Testis (tissue), 2 donors: ENCODE measurements at regions not wholly inside any gene's neighbourhood (a gene's known extent, or its start where the extent isn't known, plus 50 kb on each side); places are given as distances from the start of the nearest gene placed in this dataset.

Experiments used
- DNase-seq: peaks from one replicate; pipeline ENCODE4 v3.0.0-alpha.2; 2019
- H3K27ac ChIP-seq, 2 donors: fragments of 200-600 bp; sonication (generic); one replicate each; pipeline ENCODE4 v1.5.1; 2019
- H3K27me3 ChIP-seq: fragments of 200-600 bp; sonication (generic); one replicate; pipeline ENCODE4 v1.5.1; 2019
- H3K36me3 ChIP-seq: fragments of 200-600 bp; sonication (generic); one replicate; pipeline ENCODE4 v1.5.1; 2017; ENCODE audit warnings: low read depth; ENCODE audit errors: missing control alignments
- H3K4me1 ChIP-seq: fragments of 200-600 bp; sonication (generic); one replicate; pipeline ENCODE4 v1.5.1; 2019
- H3K4me3 ChIP-seq, 2 donors: fragments of 200-600 bp; sonication (generic); one replicate each; pipeline ENCODE4 v1.5.1; 2017 to 2019
- H3K9me3 ChIP-seq: fragments of 200-600 bp; sonication (generic); one replicate; pipeline ENCODE4 v1.5.1; 2017
- CTCF ChIP-seq, 3 experiments: fragments of 450-650 bp in 2 of 3; fragments of 200-600 bp in 1 of 3; sonication (generic) in 1 of 3; IDR thresholded peaks; one replicate each; pipeline ENCODE4 v1.5.1; 2016 to 2019; ENCODE audit warnings: antibody characterized with exemption in 3 of 3, mild to moderate bottlenecking in 2 of 3, moderate library complexity in 1 of 3
- POLR2A ChIP-seq: fragments of 450-650 bp; IDR thresholded peaks from one replicate; pipeline ENCODE4 v1.6.1; 2017; ENCODE audit warnings: antibody characterized with exemption, mild to moderate bottlenecking, moderate library complexity
- WGBS, 2 donors: methylation state at CpG; one replicate each; pipeline ENCODE4 v1.1.5; 2018; 5-methylcytosine and 5-hydroxymethylcytosine counted together
- intact Hi-C: fragments of 100-400 bp; cut with DNase I; formaldehyde crosslinking; loops from one replicate; pipeline ENCODE4 v1.15.1; 2023; ENCODE audit warnings: low total_unique reads

GRCh38 chr6:26226579-26226967 is 138.4 kb upstream of the BTN3A2 start:
- no peak for DNase-seq
- TF ChIP-seq CTCF (IDR thresholded peaks at IDR 0.05), result no peak
- Histone ChIP-seq H3K27ac (no peak overlapping the region), H3K36me3 (no peaks in the 10 kb centered on the region), H3K9me3 (no peaks in the 10 kb centered on the region), H3K4me1 (peaks cover 8% of the 10 kb centered on the region), H3K4me3 (no peak overlapping the region), H3K27me3 (no peaks in the 10 kb centered on the region)
- WGBS, 2 donors, result 57 to 75% methylated on average over 3 of the region's 3 CpGs
- intact Hi-C loops, result no loop called here

GRCh38 chr6:26230351-26230750 is 134.6 kb upstream of the BTN3A2 start:
- no peak overlapping the region for H3K27ac ChIP-seq
- TF ChIP-seq POLR2A (no peak), CTCF (IDR thresholded peaks at IDR 0.05) (no peak)
- no peaks in the 10 kb centered on the region for H3K27me3 ChIP-seq
- H3K4me3 ChIP-seq, result no peak overlapping the region
- WGBS, 2 donors, result 91 to 92% methylated on average over 5 of the region's 5 CpGs
- no peaks in the 10 kb centered on the region for H3K9me3 ChIP-seq
- DNase-seq, result no peak
- intact Hi-C loops, result no loop called here
- H3K4me1 ChIP-seq, result peaks cover 11% of the 10 kb centered on the region
- H3K36me3 ChIP-seq, result no peaks in the 10 kb centered on the region

- TF ChIP-seq CTCF (IDR thresholded peaks at IDR 0.05) (no peak), POLR2A (no peak)
- Histone ChIP-seq H3K27ac (no peak overlapping the region), H3K9me3 (no peaks in the 10 kb centered on the region), H3K4me3 (no peak overlapping the region), H3K27me3 (peaks cover 2% of the 10 kb centered on the region), H3K36me3 (no peaks in the 10 kb centered on the region), H3K4me1 (peaks cover 6% of the 10 kb centered on the region)
- no peak for DNase-seq
- 94% methylated on average over 5 of the region's 5 CpGs for WGBS, 2 donors
- intact Hi-C loops, result no loop called here
These were observed 133.9 kb upstream of the BTN3A2 start for GRCh38 chr6:26231006-26231587.

DNA sequence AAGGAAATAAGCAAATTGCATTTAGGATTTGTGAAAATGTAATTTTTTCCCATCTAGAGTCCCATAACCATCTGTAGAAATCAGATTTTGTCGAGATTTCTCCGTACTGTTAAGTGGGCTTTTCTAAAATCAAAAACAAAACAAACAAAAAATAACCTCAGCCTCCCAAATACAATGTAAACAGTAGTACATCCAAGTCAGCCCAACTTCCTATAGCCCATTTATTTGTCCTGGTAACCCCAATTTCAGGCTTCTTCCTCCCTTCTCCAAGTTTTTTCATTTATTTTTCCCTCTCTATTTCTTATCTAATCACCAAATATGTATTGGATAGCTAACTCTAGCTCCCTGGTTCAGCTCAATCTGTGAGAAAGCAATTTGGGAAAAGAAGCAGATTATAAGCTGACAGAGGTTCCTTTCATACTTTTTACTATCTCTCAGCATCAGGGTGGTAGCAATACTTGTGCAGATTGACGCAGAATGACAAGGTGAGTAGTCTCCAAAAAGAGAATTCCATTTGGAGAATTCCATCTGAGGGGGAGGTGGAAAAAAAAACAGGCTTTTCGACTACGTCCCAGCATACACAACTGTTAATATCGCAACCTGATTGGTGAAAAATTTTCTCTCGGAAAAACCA is 132.6 kb upstream of the BTN3A2 start:
- intact Hi-C loops, result no loop called here
- 32 to 42% methylated on average over 7 of the region's 7 CpGs for WGBS, 2 donors
- H3K27me3 ChIP-seq, result peaks cover 4% of the 10 kb centered on the region
- H3K4me3 ChIP-seq, result peak overlapping the region in 1 of 2 donors; percentile 64
- DNase-seq, result no peak
- no peaks in the 10 kb centered on the region for H3K9me3 ChIP-seq
- no peak for TF ChIP-seq CTCF (IDR thresholded peaks at IDR 0.05)
- TF ChIP-seq POLR2A, result no peak
- H3K27ac ChIP-seq, result no peak overlapping the region
- no peaks in the 10 kb centered on the region for H3K36me3 ChIP-seq
- peaks cover 6% of the 10 kb centered on the region for H3K4me1 ChIP-seq
